ENCODE measurements at regions not wholly inside any gene's neighbourhood (a gene's known extent, or its start where the extent isn't known, plus 50 kb on each side); places are given as distances from the start of the nearest gene placed in this dataset.
"Not testable (repeated sequence)": the region's sequence is repeated elsewhere in the genome, so short reads cannot be mapped to it uniquely, and the experiment has no call there.

GRCh38 chr21:10416691-10417447 lies 104.5 kb upstream of the TPTE start:
- H3K4me3 ChIP-seq; intact Hi-C loops (cut with DNase I; ENCODE audit: low total_unique reads); H3K36me3 ChIP-seq; H3K4me1 ChIP-seq; H3K27ac ChIP-seq; H3K27me3 ChIP-seq: not testable (repeated sequence)
- TF ChIP-seq CTCF (IDR thresholded peaks at IDR 0.05), result peak in 1 of 2 experiments; percentile 3
- DNase-seq, result peak in 1 of 2 donors; percentile 50
- peaks cover 0 to 26% (median 9%) of the 10 kb centered on the region in 3 donors for H3K9me3 ChIP-seq

DNA sequence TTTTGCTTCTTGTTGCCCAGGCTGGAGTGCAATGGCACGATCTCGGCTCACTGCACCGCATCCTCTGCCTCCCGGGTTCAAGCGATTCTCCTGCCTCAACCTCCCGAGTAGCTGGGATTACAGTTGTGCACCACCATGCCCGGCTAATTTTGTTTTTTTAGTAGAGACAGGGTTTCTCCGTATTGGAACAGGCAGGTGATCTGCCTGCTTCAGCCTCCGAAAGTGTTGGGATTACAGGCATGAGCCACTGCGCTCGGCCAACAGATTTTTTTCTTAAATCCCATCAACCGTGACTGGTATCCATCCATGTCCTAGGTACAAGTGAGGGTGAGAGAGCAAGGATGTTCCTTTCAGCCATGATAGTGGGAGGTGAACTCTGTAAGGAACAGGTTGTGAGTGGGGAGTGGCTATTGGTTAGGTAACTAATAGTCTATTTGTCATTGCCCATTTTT lies 103.8 kb upstream of the TPTE start:
- H3K27ac ChIP-seq; H3K36me3 ChIP-seq; H3K27me3 ChIP-seq; intact Hi-C loops (cut with DNase I; ENCODE audit: low total_unique reads); H3K4me1 ChIP-seq; H3K4me3 ChIP-seq: not testable (repeated sequence)
- peak in 1 of 2 donors; percentile 73 for DNase-seq
- peaks cover 0 to 26% (median 9%) of the 10 kb centered on the region in 3 donors for H3K9me3 ChIP-seq

DNA sequence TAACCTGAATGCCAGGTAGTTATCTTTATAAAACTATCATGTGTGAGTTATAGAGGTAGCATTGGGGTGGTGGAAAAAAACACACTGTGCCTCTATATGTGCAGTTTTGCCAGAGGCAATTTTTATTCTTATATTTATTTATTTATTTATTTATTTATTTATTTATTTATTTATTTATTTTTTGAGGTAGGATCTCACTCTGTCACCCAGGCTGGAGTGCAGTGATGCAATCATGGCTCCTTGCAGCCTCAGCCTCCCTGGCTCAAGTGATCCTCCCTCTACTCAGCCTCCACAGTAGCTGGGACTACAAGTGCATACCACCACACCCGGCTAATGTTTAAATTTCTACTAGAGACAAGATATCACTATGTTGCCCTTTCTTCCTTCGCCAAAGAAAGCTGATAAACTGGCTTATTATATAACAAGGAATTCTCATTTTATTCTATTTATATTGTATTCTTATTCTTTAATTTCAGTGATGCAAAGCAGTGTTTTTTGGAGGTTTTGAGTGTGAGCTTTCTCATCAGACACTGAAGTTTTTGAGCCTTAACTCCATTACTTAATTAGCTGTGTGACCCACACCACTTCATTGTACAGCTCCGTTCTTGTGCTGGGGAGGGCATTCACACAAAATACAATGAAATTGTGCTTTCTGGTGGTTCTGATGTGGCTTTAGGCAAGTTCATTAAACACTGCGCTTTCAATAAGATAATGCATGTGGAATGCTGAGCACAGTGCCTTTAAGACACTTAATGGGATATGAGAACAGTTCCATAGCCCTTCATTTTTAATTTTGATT lies 102.9 kb upstream of the TPTE start:
- H3K36me3 ChIP-seq; H3K27ac ChIP-seq; intact Hi-C loops (cut with DNase I; ENCODE audit: low total_unique reads); H3K4me3 ChIP-seq; H3K4me1 ChIP-seq; H3K27me3 ChIP-seq: not testable (repeated sequence)
- peak in 1 of 2 donors; percentile 68 for DNase-seq
- peaks cover 0 to 19% (median 9%) of the 10 kb centered on the region in 3 donors for H3K9me3 ChIP-seq

DNA sequence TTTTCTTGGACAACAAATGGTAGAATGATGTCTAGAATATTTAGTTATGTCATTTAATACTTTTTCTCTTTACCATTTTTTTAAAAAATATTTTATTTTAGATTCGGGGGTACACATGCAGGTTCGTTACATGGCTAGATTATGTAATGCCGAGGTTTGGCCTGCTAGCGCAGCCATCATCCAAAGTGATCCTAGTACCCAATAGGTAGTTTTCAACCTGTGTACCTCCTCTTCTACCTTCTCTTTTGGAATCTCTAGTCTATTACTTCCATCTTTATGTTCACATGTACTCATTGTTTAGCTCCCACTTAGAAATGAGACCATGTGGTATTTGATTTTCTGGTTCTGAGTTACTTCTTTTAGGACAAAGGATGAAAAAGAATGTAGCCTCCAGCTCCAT lies 100.2 kb upstream of the TPTE start:
- intact Hi-C loops (cut with DNase I; ENCODE audit: low total_unique reads); H3K9me3 ChIP-seq: not testable (repeated sequence)

GRCh38 chr21:10421601-10422000 lies 99.8 kb upstream of the TPTE start:
- H3K27me3 ChIP-seq; H3K4me1 ChIP-seq; intact Hi-C loops (cut with DNase I; ENCODE audit: low total_unique reads); H3K9me3 ChIP-seq; H3K27ac ChIP-seq; H3K36me3 ChIP-seq; H3K4me3 ChIP-seq; DNase-seq: not testable (repeated sequence)

More for the DNA sequence above, 100.2 kb upstream of the TPTE start:
- not testable (repeated sequence) for DNase-seq, H3K4me1 ChIP-seq, H3K27me3 ChIP-seq, H3K36me3 ChIP-seq, H3K27ac ChIP-seq, H3K4me3 ChIP-seq

GRCh38 chr21:10424097-10424886 lies 97.1 kb upstream of the TPTE start:
- not testable (repeated sequence) for DNase-seq

GRCh38 chr21:10424887-10425145 lies 96.6 kb upstream of the TPTE start:
- H3K27me3 ChIP-seq; intact Hi-C loops (cut with DNase I; ENCODE audit: low total_unique reads); H3K36me3 ChIP-seq; H3K9me3 ChIP-seq; DNase-seq; H3K4me1 ChIP-seq; H3K4me3 ChIP-seq; H3K27ac ChIP-seq: not testable (repeated sequence)

More at GRCh38 chr21:10424097-10424886, 97.1 kb upstream of the TPTE start:
- H3K9me3 ChIP-seq; H3K27me3 ChIP-seq; H3K4me1 ChIP-seq; intact Hi-C loops (cut with DNase I; ENCODE audit: low total_unique reads); H3K27ac ChIP-seq; H3K4me3 ChIP-seq; H3K36me3 ChIP-seq: not testable (repeated sequence)

GRCh38 chr21:10425856-10426255 lies 95.5 kb upstream of the TPTE start:
- Histone ChIP-seq H3K4me1 (no peaks in the 10 kb centered on the region), H3K4me3 (no peak overlapping the region), H3K9me3 (peaks cover 0 to 3% (median 3%) of the 10 kb centered on the region in 3 donors), H3K27me3 (no peaks in the 10 kb centered on the region), H3K27ac (no peak overlapping the region), H3K36me3 (no peaks in the 10 kb centered on the region)
- intact Hi-C loops (cut with DNase I; ENCODE audit: low total_unique reads), result no loop called here
- DNase-seq, result no peak
- no peak for TF ChIP-seq CTCF (IDR thresholded peaks at IDR 0.05)

DNA sequence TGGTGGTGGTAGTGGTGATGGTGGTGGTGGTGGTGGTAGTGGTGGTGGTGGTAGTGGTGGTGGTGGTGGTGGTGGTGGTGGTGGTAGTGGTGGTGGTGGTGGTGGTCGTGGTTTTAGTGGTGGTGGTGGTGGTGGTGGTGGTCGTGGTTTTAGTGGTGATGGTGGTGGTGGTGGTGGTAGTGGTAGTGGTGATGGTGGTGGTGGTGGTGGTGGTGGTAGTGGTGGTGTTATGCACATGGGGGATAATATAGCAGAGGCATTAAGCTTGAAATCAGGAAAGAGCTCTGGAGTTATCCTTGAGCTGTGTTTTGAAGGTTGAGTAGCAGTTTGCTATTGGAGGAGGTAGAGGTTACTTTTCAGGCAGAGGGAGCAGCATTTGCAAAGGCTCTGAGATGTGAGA lies 94.6 kb upstream of the TPTE start:
- H3K27ac ChIP-seq; H3K4me3 ChIP-seq; intact Hi-C loops (cut with DNase I; ENCODE audit: low total_unique reads); H3K27me3 ChIP-seq; DNase-seq; H3K4me1 ChIP-seq; H3K9me3 ChIP-seq; H3K36me3 ChIP-seq: not testable (repeated sequence)

GRCh38 chr21:10427277-10427676 lies 94.1 kb upstream of the TPTE start:
- DNase-seq; H3K4me3 ChIP-seq; intact Hi-C loops (cut with DNase I; ENCODE audit: low total_unique reads); H3K4me1 ChIP-seq; H3K27me3 ChIP-seq; H3K36me3 ChIP-seq; H3K27ac ChIP-seq: not testable (repeated sequence)
- peaks cover 0 to 12% (median 11%) of the 10 kb centered on the region in 3 donors for H3K9me3 ChIP-seq

DNA sequence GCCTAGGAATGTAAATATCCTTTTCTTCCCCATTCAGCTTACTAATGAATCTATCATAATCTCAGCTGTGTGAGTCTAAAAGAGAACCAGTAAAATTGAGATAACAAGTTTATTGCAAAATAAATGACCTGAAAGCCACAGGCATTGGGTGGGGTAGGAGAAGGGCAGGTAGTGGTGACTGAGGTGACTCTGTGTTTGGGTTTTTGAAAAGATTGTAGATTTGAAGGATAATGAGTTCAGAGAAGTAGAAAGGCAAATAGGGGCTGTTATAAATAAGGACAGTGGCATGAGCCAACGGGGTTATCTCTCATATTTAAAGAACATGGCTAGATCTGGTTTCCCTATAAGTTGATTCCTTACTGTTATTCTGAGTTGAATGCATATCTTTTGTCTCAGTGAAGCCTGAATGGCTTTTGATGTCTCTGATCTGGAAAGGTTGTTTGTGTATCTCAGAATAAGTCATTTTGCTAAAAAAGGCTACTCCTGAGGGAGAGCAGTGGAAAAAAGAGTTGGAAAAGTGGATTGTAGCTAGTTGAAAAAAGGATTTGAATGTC lies 92.3 kb upstream of the TPTE start:
- H3K4me1 ChIP-seq; H3K36me3 ChIP-seq; H3K4me3 ChIP-seq; DNase-seq; intact Hi-C loops (cut with DNase I; ENCODE audit: low total_unique reads); H3K27ac ChIP-seq; H3K27me3 ChIP-seq: not testable (repeated sequence)
- peaks cover 0 to 14% (median 14%) of the 10 kb centered on the region in 3 donors for H3K9me3 ChIP-seq
